Activated B cell treated with CpG ODN at 0.5 μM for 24 hours (primary cell): ENCODE measurements at regions not wholly inside any gene's neighbourhood (a gene's known extent, or its start where the extent isn't known, plus 50 kb on each side); places are given as distances from the start of the nearest gene placed in this dataset.

Source experiments
- ATAC-seq: fragments of 200-7000 bp; cut with Tn5 transposase; one replicate; pipeline ENCODE4 v1.10.0; 2021; ENCODE audit warnings: low read depth, mild to moderate bottlenecking, moderate library complexity
- CTCF ChIA-PET: fragments of 350-600 bp; sonication (Branson Sonifier 250); formaldehyde crosslinking; loops from one replicate; lab custom pipeline; 2021; ENCODE audit warnings: antibody characterized with exemption; lab: Charles Lee
- POLR2A ChIA-PET: fragments of 350-600 bp; sonication (Branson Sonifier 250); formaldehyde crosslinking; loops from one replicate; lab custom pipeline; 2021; ENCODE audit warnings: antibody characterized with exemption; lab: Charles Lee
- DNase-seq: peaks from one replicate; pipeline ENCODE4 v3.0.0; 2022
- H3K27ac Mint-ChIP-seq: one replicate; pipeline ENCODE4 v1.8.0; 2020; ENCODE audit warnings: mixed read lengths
- H3K27me3 Mint-ChIP-seq: one replicate; pipeline ENCODE4 v1.8.0; 2021; ENCODE audit warnings: mixed read lengths
- H3K36me3 Mint-ChIP-seq: one replicate; pipeline ENCODE4 v1.8.0; 2021; ENCODE audit warnings: low read depth, mixed read lengths
- H3K4me1 Mint-ChIP-seq: one replicate; pipeline ENCODE4 v1.8.0; 2021; ENCODE audit warnings: mixed read lengths
- H3K4me3 Mint-ChIP-seq: one replicate; pipeline ENCODE4 v1.8.0; 2020; ENCODE audit warnings: mild to moderate bottlenecking, mixed read lengths
- H3K9me3 Mint-ChIP-seq: one replicate; pipeline ENCODE4 v1.8.0; 2020; ENCODE audit warnings: mixed read lengths
- intact Hi-C: fragments of 100-400 bp; cut with micrococcal nuclease; formaldehyde crosslinking; loops from one replicate; pipeline ENCODE4 v1.15.1; 2024
- TF ChIP-seq, protein P1 (sequence below): fragments of 200-600 bp; IDR thresholded peaks from one replicate; pipeline ENCODE4 v1.8.0; 2022; ENCODE audit warnings: antibody characterized with exemption, mild to moderate bottlenecking

DNA sequence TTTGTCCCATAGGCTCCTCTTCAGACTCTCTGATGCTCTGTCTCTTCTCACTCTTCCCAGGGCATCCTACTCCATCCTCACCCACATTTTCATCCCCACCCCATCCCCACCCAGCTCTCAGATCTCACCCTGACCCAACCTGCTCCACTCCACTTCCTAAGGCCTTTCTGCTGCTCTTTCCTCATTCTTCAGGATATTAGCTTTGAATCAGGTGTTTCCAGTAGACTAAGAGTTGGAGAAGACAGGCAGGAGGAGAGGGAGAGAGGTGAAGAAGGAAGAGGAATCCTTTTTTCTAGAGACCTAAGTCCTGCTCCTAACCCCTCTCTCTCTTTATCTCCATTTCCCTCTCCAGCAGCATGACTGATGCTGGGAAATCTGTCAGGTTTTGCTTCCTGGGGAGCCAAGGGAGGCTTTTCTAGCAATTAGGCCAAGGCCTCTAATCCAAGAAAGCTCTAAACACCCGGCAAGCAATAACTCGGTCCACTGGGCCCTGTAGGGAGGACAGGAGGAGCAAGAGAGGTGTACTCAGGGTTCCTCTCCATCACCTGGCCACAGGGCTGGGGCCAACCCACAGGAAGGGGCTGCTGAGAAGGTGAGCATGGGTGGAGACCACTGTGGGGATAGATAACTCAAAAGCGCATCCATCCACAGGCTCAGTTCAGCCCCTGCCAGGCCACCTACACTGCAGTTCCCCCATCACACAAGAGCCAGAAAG, 133.3 kb downstream of the TMEM132E start:
- no peak for DNase-seq
- Mint-ChIP-seq H3K27ac (no peak overlapping the region), H3K36me3 (no peaks in the 10 kb centered on the region), H3K4me1 (no peaks in the 10 kb centered on the region), H3K4me3 (no peak overlapping the region), H3K27me3 (peaks cover 13% of the 10 kb centered on the region), H3K9me3 (no peaks in the 10 kb centered on the region)
- POLR2A ChIA-PET: no interaction called here
- TF ChIP-seq, protein P1, sequence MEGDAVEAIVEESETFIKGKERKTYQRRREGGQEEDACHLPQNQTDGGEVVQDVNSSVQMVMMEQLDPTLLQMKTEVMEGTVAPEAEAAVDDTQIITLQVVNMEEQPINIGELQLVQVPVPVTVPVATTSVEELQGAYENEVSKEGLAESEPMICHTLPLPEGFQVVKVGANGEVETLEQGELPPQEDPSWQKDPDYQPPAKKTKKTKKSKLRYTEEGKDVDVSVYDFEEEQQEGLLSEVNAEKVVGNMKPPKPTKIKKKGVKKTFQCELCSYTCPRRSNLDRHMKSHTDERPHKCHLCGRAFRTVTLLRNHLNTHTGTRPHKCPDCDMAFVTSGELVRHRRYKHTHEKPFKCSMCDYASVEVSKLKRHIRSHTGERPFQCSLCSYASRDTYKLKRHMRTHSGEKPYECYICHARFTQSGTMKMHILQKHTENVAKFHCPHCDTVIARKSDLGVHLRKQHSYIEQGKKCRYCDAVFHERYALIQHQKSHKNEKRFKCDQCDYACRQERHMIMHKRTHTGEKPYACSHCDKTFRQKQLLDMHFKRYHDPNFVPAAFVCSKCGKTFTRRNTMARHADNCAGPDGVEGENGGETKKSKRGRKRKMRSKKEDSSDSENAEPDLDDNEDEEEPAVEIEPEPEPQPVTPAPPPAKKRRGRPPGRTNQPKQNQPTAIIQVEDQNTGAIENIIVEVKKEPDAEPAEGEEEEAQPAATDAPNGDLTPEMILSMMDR: no peak
- CTCF ChIA-PET: no interaction called here
- intact Hi-C loops: no loop called here
- no peak for ATAC-seq

DNA sequence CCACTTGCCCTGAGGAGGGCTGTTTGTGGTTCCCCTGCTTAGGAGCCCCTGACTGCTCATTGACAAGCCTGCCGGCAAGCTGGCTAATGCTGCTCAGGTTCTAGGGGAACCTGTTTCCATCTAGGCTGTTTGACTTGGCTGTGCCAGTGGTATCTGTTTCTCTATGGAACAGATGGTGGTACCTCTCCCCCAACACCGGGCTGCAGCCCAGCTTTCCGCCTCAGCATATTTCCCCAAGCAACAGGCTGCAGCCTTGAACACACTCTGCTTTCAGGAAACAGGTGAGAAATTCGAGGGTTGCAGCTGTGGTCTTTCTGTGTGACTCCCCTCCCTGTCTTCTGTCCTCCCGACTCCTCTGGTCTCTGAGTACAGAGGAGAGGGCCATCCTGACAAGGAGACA, 132.3 kb downstream of the TMEM132E start:
- POLR2A ChIA-PET: no interaction called here
- TF ChIP-seq, protein P1: no peak
- Mint-ChIP-seq H3K4me1 (no peaks in the 10 kb centered on the region), H3K27ac (no peak overlapping the region), H3K4me3 (no peak overlapping the region), H3K9me3 (no peaks in the 10 kb centered on the region), H3K36me3 (no peaks in the 10 kb centered on the region), H3K27me3 (peaks cover 13% of the 10 kb centered on the region)
- CTCF ChIA-PET: no interaction called here
- DNase-seq: no peak
- intact Hi-C loops: no loop called here
- no peak for ATAC-seq

DNA sequence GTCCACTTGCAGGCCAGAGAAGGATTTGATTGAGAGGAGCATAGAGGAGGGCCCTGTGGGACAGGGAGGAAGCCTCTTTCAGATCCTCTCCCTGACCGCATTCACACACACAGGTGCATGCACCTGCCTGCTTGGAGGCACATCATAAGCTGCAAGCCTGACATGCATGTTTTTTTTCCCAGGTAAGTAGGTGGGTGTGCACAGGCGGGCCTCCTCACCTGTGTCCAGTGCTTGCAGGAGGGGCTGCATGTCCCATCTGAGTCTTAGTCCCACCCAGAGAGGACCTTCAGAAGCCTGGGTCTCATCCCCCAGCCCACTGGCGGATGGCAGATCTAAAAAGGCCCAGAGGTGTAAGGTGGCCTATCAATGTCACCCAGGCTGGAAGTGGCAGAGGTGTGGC, 130.8 kb downstream of the TMEM132E start:
- Mint-ChIP-seq H3K4me1 (no peaks in the 10 kb centered on the region), H3K9me3 (no peaks in the 10 kb centered on the region), H3K27me3 (peaks cover 13% of the 10 kb centered on the region), H3K36me3 (no peaks in the 10 kb centered on the region), H3K4me3 (no peak overlapping the region), H3K27ac (no peak overlapping the region)
- ATAC-seq (no peak), DNase-seq (no peak)
- TF ChIP-seq, protein P1: no peak
- ChIA-PET CTCF (no interaction called here), POLR2A (no interaction called here)
- intact Hi-C loops: no loop called here

DNA sequence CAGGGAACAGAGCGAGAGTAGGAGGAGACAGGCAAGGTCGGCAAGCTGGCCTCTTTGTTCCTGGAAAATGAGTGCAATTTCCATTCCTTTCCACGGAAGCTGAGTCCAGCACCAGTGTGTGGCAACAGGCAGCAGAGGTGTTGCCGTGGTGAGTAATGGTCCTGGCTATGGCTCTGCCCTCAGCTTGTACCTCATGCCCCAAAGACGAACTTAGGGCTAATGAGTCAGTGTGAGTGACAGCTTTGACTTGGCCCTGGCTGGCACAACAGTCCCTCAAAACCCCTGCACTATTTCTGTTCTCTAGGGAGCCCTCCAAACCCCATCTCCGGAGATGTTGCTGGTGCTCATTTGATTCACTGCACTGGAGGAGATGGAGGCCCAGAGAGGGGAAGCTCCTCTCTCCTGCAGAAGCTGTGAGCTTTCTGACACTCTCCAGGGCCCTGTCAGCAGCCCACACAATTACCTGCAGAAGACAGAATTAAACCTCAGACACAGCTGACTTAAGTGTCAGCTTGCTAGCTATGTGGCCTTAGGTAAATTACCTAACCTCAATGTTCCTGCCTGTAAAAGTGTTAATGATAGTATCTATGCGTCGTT, 129.9 kb downstream of the TMEM132E start:
- Mint-ChIP-seq H3K27ac (no peak overlapping the region), H3K27me3 (peaks cover 10% of the 10 kb centered on the region), H3K4me1 (no peaks in the 10 kb centered on the region), H3K9me3 (no peaks in the 10 kb centered on the region), H3K36me3 (no peaks in the 10 kb centered on the region), H3K4me3 (no peak overlapping the region)
- CTCF ChIA-PET: no interaction called here
- TF ChIP-seq, protein P1: no peak
- ATAC-seq (no peak), DNase-seq (no peak)
- intact Hi-C loops: no loop called here
- POLR2A ChIA-PET: no interaction called here

DNA sequence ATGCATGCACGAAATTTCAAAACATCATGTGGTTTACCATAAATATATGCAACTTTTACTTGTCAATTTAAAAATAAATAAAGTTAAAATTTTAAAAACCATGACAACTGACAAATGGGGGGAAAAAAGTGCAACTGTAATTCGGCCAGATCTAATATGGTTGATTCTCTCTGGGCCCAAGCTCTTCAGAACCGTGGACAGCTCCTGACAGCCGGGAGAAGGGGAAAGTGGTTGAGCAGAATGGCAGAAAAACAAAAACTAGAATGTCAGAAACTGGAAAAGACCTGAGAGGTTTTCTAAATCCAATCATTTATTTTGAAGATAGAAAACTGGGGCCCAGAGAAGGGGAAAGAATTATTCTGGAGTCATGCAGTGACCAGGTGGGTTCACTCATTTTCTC, 126.6 kb downstream of the TMEM132E start:
- ChIA-PET CTCF (no interaction called here), POLR2A (no interaction called here)
- Mint-ChIP-seq H3K27me3 (peaks cover 8% of the 10 kb centered on the region), H3K4me3 (no peak overlapping the region), H3K4me1 (no peaks in the 10 kb centered on the region), H3K9me3 (no peaks in the 10 kb centered on the region), H3K27ac (no peak overlapping the region), H3K36me3 (no peaks in the 10 kb centered on the region)
- ATAC-seq: no peak
- TF ChIP-seq, protein P1: no peak
- DNase-seq: no peak
- intact Hi-C loops: no loop called here
